ENCODE measurements at regions not wholly inside any gene's neighbourhood (a gene's known extent, or its start where the extent isn't known, plus 50 kb on each side); places are given as distances from the start of the nearest gene placed in this dataset.

GRCh38 chr13:39954476-39954875 lies 299.0 kb downstream of the COG6 start:
- DNase-seq (ENCODE audit: low read depth) = no peak
- Histone ChIP-seq H3K27me3 (ENCODE audit: control insufficient read depth, insufficient read depth, low read length) (no peaks in the 10 kb centered on the region), H3K4me3 (ENCODE audit: low read depth, low read length) (no peak overlapping the region), H3K36me3 (ENCODE audit: control insufficient read depth, insufficient read depth, low read length) (no peaks in the 10 kb centered on the region)
- TF ChIP-seq, protein P1, sequence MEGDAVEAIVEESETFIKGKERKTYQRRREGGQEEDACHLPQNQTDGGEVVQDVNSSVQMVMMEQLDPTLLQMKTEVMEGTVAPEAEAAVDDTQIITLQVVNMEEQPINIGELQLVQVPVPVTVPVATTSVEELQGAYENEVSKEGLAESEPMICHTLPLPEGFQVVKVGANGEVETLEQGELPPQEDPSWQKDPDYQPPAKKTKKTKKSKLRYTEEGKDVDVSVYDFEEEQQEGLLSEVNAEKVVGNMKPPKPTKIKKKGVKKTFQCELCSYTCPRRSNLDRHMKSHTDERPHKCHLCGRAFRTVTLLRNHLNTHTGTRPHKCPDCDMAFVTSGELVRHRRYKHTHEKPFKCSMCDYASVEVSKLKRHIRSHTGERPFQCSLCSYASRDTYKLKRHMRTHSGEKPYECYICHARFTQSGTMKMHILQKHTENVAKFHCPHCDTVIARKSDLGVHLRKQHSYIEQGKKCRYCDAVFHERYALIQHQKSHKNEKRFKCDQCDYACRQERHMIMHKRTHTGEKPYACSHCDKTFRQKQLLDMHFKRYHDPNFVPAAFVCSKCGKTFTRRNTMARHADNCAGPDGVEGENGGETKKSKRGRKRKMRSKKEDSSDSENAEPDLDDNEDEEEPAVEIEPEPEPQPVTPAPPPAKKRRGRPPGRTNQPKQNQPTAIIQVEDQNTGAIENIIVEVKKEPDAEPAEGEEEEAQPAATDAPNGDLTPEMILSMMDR (IDR thresholded peaks at IDR 0.05; ENCODE audit: insufficient read depth, low read length, poor library complexity, severe bottlenecking) = no peak

- TF ChIP-seq, protein P1 (IDR thresholded peaks at IDR 0.05; ENCODE audit: insufficient read depth, low read length, poor library complexity, severe bottlenecking) = no peak
- H3K36me3 ChIP-seq (ENCODE audit: control insufficient read depth, insufficient read depth, low read length) = no peaks in the 10 kb centered on the region
- DNase-seq (ENCODE audit: low read depth) = no peak
- H3K4me3 ChIP-seq (ENCODE audit: low read depth, low read length) = no peak overlapping the region
- no peaks in the 10 kb centered on the region for H3K27me3 ChIP-seq (ENCODE audit: control insufficient read depth, insufficient read depth, low read length)
Measured at GRCh38 chr13:39955560-39955959, 300.1 kb downstream of the COG6 start.

- DNase-seq (ENCODE audit: low read depth) = no peak
- TF ChIP-seq, protein P1 (IDR thresholded peaks at IDR 0.05; ENCODE audit: insufficient read depth, low read length, poor library complexity, severe bottlenecking) = no peak
- Histone ChIP-seq H3K4me3 (ENCODE audit: low read depth, low read length) (no peak overlapping the region), H3K36me3 (ENCODE audit: control insufficient read depth, insufficient read depth, low read length) (no peaks in the 10 kb centered on the region), H3K27me3 (ENCODE audit: control insufficient read depth, insufficient read depth, low read length) (no peaks in the 10 kb centered on the region)
Measured at GRCh38 chr13:39956036-39956435, 300.6 kb downstream of the COG6 start.

DNA sequence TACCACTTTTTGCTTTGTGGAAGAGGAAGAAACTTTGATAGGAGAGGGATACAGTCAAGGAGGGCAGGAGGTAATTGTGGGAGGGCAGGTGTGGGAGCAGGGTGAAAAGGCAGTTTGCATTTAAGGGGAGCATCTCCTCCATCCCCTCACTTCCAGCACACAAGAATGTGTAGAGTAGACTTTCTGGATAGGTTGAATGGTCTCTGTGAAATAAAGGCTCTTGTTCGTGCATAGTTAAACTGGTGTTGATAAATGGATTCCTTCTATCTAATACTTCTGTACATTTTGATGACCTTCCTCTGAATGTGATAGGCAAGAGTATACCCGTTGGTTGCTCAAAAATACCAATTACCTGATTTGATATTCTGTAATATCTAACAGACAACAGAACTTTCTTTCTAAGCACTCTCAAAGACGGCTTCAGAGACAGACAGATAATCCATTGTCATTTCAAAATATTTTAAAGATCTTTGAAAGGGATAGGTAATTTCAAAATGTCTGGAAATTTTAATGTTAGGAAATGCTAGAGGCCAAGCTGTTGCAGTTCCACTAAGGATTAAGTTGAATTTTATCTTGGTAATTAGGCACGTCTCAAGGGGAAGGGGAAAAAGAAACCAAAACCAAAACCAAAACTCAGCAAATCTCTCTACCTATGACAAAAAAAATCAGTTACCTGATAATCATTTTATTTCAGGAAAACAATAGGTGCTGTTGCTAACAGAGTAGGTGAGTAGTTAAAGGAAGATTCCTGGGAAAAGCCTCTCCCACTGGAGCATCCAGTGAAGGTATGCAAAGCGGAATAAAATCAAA lies 302.6 kb downstream of the COG6 start:
- Histone ChIP-seq H3K4me3 (ENCODE audit: low read depth, low read length) (no peak overlapping the region), H3K27me3 (ENCODE audit: control insufficient read depth, insufficient read depth, low read length) (no peaks in the 10 kb centered on the region), H3K36me3 (ENCODE audit: control insufficient read depth, insufficient read depth, low read length) (no peaks in the 10 kb centered on the region)
- TF ChIP-seq, protein P1 (IDR thresholded peaks at IDR 0.05; ENCODE audit: insufficient read depth, low read length, poor library complexity, severe bottlenecking) = no peak
- DNase-seq (ENCODE audit: low read depth) = no peak

DNA sequence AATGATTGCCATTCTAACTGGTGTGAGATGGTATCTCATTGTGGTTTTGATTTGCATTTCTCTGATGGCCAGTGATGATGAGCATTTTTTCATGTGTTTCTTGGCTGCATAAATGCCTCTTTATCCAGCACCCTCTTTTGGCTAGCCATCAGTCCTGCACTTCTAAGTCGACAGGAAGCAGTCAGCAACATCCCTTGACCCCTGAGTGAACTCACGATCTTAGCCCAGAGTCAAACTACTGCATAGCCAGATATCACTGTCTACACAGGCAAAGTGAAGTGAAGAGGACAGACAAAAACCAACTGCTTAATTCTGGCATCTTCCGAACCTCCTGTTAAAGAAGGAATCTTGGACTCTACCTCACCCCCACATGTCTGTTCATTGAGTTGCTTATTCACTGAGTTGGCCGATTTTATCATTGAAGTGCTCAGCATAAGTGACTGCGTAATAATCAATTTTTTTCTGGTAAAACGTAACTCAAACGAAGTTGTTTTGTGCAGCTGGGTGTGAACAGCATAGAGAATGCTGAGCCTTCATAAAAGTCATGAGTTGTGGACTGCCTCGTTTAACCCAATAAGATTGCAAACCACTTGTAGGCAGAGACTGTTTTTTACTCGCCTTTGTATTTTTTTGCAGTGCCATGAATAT lies 304.2 kb downstream of the COG6 start:
- Histone ChIP-seq H3K4me3 (ENCODE audit: low read depth, low read length) (no peak overlapping the region), H3K36me3 (ENCODE audit: control insufficient read depth, insufficient read depth, low read length) (no peaks in the 10 kb centered on the region), H3K27me3 (ENCODE audit: control insufficient read depth, insufficient read depth, low read length) (no peaks in the 10 kb centered on the region)
- TF ChIP-seq, protein P1 (IDR thresholded peaks at IDR 0.05; ENCODE audit: insufficient read depth, low read length, poor library complexity, severe bottlenecking) = no peak
- no peak for DNase-seq (ENCODE audit: low read depth)

Data from kidney epithelial cell (primary cell).